GM23248 (cell line): ENCODE measurements at regions not wholly inside any gene's neighbourhood (a gene's known extent, or its start where the extent isn't known, plus 50 kb on each side); places are given as distances from the start of the nearest gene placed in this dataset.
A peak's percentile ranks its signal among the peaks of the same experiment; 100 is the strongest.

ENCODE experiments used
- DNase-seq: peaks from one replicate; pipeline ENCODE4 v3.0.0-alpha.2; 2015
- H2AFZ ChIP-seq: fragments of 200-600 bp; sonication (generic); 2 replicates; pipeline ENCODE4 v1.6.1; 2016; ENCODE audit warnings: antibody characterized with exemption
- H3F3A ChIP-seq: fragments of 200-600 bp; sonication (generic); 2 replicates; pipeline ENCODE4 v1.6.1; 2016; ENCODE audit warnings: mild to moderate bottlenecking, antibody characterized with exemption, mixed run types; ENCODE audit not compliant: insufficient read depth
- H3K27ac ChIP-seq: fragments of 200-600 bp; sonication (generic); 2 replicates; pipeline ENCODE4 v1.5.1; 2016; ENCODE audit warnings: mild to moderate bottlenecking
- H3K27me3 ChIP-seq: fragments of 200-600 bp; sonication (generic); replicated peaks from 2 replicates; pipeline ENCODE4 v1.6.1; 2016; ENCODE audit warnings: mild to moderate bottlenecking; ENCODE audit not compliant: insufficient read depth
- H3K36me3 ChIP-seq: fragments of 200-600 bp; sonication (generic); 2 replicates; pipeline ENCODE4 v1.6.1; 2016; ENCODE audit warnings: low read depth, mild to moderate bottlenecking
- H3K4me1 ChIP-seq: fragments of 200-600 bp; sonication (generic); 2 replicates; pipeline ENCODE4 v1.6.1; 2016; ENCODE audit warnings: mild to moderate bottlenecking; ENCODE audit not compliant: insufficient read depth
- H3K4me2 ChIP-seq: fragments of 200-600 bp; sonication (generic); one replicate; pipeline ENCODE4 v1.6.1; 2016; ENCODE audit warnings: mild to moderate bottlenecking; ENCODE audit not compliant: unreplicated experiment
- H3K4me3 ChIP-seq: fragments of 200-600 bp; sonication (generic); 2 replicates; pipeline ENCODE4 v1.5.1; 2016; ENCODE audit warnings: mild to moderate bottlenecking
- H3K79me2 ChIP-seq: fragments of 200-600 bp; sonication (generic); 2 replicates; pipeline ENCODE4 v1.6.1; 2016; ENCODE audit warnings: mild to moderate bottlenecking; ENCODE audit not compliant: insufficient read depth
- H3K9ac ChIP-seq: fragments of 200-600 bp; sonication (generic); 2 replicates; pipeline ENCODE4 v1.6.1; 2016; ENCODE audit warnings: mild to moderate bottlenecking
- H3K9me2 ChIP-seq: fragments of 200-600 bp; sonication (generic); 2 replicates; pipeline ENCODE4 v1.6.1; 2016; ENCODE audit warnings: mixed run types, mild to moderate bottlenecking, moderate library complexity; ENCODE audit not compliant: insufficient read depth
- H3K9me3 ChIP-seq: fragments of 200-600 bp; sonication (generic); one replicate; pipeline ENCODE4 v1.6.1; 2017; ENCODE audit warnings: low read depth
- H4K20me1 ChIP-seq: fragments of 200-600 bp; sonication (generic); 2 replicates; pipeline ENCODE4 v1.6.0; 2016; ENCODE audit not compliant: insufficient read depth
- EZH2 ChIP-seq: fragments of 200-600 bp; sonication (generic); IDR thresholded peaks from 2 replicates; pipeline ENCODE4 v1.6.1; 2018; ENCODE audit warnings: antibody characterized with exemption, mild to moderate bottlenecking; ENCODE audit not compliant: insufficient read depth, poor library complexity, severe bottlenecking
- EZH2phosphoT487 ChIP-seq: fragments of 200-600 bp; sonication (generic); IDR thresholded peaks from 2 replicates; pipeline ENCODE4 v1.6.1; 2018; ENCODE audit warnings: antibody characterized with exemption, moderate library complexity, mild to moderate bottlenecking, low read depth; ENCODE audit not compliant: insufficient read depth
- WGBS, 2 experiments: methylation state at CpG; one replicate each; pipeline ENCODE4 v1.1.6; 2015 to 2017; ENCODE audit warnings: low lambda C conversion rate in 2 of 2, low coverage in 1 of 2; ENCODE audit errors: missing lambda C conversion rate in 2 of 2; 5-methylcytosine and 5-hydroxymethylcytosine counted together
- in situ Hi-C: fragments of 300-500 bp; cut with MboI; formaldehyde crosslinking; loops from 2 replicates; pipeline ENCODE4 v1.15.0; 2020

DNA sequence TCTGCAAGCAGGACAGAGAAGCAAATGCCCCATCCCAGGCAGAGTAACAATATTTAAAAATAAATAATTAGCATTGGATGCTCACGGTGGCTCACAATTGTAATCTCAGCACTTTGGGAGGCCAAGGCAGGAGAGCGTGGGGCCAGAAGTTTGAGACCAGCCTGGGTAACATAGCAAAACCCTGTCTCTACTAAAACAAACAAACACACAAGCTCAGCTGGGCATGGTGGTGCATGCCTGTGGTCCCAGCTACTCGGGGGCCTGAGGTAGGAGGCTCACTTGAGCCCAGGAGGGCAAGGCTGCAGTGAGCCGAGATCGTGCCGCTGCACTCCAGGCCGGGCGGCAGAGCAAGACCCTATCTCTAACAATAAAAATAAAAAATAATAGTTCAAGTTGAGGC is 74.7 kb upstream of the NCOR2 start:
- Histone ChIP-seq H4K20me1 (no peaks in the 10 kb centered on the region), H3K36me3 (no peaks in the 10 kb centered on the region), H3K4me3 (no peak overlapping the region), H3K4me2 (no peak overlapping the region), H3K9me2 (no peaks in the 10 kb centered on the region), H3K4me1 (no peaks in the 10 kb centered on the region), H3K9me3 (no peaks in the 10 kb centered on the region), H3K27ac (no peak overlapping the region), H3F3A (peaks cover 5% of the 10 kb centered on the region), H3K9ac (no peak overlapping the region), H3K79me2 (no peaks in the 10 kb centered on the region), H3K27me3 (no peaks in the 10 kb centered on the region), H2AFZ (no peak overlapping the region)
- in situ Hi-C loops: no loop called here
- TF ChIP-seq EZH2phosphoT487: no peak
- TF ChIP-seq EZH2: no peak
- no peak for DNase-seq
- WGBS, 2 experiments: 93% methylated on average over 8 of the region's 8 CpGs

DNA sequence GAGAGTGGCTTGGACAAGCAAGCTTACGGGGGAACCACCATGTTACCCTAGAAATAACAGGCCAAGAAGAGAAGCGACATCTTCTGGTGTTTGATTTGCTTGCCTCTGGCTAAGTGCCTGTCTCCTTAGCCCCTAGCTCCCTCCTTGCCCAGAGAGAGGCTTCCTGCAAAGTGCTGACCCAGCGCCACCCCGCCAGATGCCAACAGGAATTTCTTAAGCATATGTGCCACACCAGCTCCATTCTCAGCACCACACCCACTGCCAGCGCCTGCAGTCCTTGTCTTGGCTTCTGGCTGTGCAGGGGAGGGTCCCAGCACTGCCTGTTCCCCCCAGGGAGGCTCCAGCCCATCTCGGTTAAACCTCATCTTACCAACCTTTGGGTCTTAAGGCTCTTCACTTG is 74.2 kb upstream of the NCOR2 start:
- Histone ChIP-seq H3K27me3 (no peaks in the 10 kb centered on the region), H3K9me2 (no peaks in the 10 kb centered on the region), H2AFZ (no peak overlapping the region), H3K9me3 (no peaks in the 10 kb centered on the region), H3K79me2 (no peaks in the 10 kb centered on the region), H3K4me1 (no peaks in the 10 kb centered on the region), H3K36me3 (no peaks in the 10 kb centered on the region), H3F3A (peaks cover 5% of the 10 kb centered on the region), H4K20me1 (no peaks in the 10 kb centered on the region), H3K9ac (no peak overlapping the region), H3K4me2 (no peak overlapping the region), H3K27ac (no peak overlapping the region), H3K4me3 (no peak overlapping the region)
- no peak for DNase-seq
- in situ Hi-C loops: no loop called here
- 80 to 87% methylated on average over 6 of the region's 6 CpGs for WGBS, 2 experiments
- TF ChIP-seq EZH2phosphoT487: no peak
- TF ChIP-seq EZH2: no peak

- H2AFZ ChIP-seq: no peak overlapping the region
- no peaks in the 10 kb centered on the region for H3K27me3 ChIP-seq
- H3K9me3 ChIP-seq: no peaks in the 10 kb centered on the region
- H3K36me3 ChIP-seq: no peaks in the 10 kb centered on the region
- no peak overlapping the region for H3K27ac ChIP-seq
- no peaks in the 10 kb centered on the region for H3K4me1 ChIP-seq
- no peaks in the 10 kb centered on the region for H3K79me2 ChIP-seq
- H3F3A ChIP-seq: peaks cover 16% of the 10 kb centered on the region
- WGBS, 2 experiments: 27 to 28% methylated on average over 5 of the region's 5 CpGs
- no peak overlapping the region for H3K4me3 ChIP-seq
- H4K20me1 ChIP-seq: no peaks in the 10 kb centered on the region
- TF ChIP-seq EZH2phosphoT487 (no peak), EZH2 (no peak)
- peak; percentile 78 for DNase-seq
- no peak overlapping the region for H3K9ac ChIP-seq
- no peaks in the 10 kb centered on the region for H3K9me2 ChIP-seq
- in situ Hi-C loops: no loop called here
- no peak overlapping the region for H3K4me2 ChIP-seq
Observed at GRCh38 chr12:124640056-124640455, 72.6 kb upstream of the NCOR2 start.

- Histone ChIP-seq H3K79me2 (no peaks in the 10 kb centered on the region), H2AFZ (no peak overlapping the region), H3K9ac (no peak overlapping the region), H3K36me3 (no peaks in the 10 kb centered on the region), H3K9me3 (no peaks in the 10 kb centered on the region), H3K4me3 (no peak overlapping the region), H3K27me3 (no peaks in the 10 kb centered on the region), H3F3A (peaks cover 16% of the 10 kb centered on the region), H3K4me2 (no peak overlapping the region), H3K4me1 (no peaks in the 10 kb centered on the region), H3K27ac (no peak overlapping the region), H3K9me2 (no peaks in the 10 kb centered on the region), H4K20me1 (no peaks in the 10 kb centered on the region)
- no peak for TF ChIP-seq EZH2phosphoT487
- in situ Hi-C loops: no loop called here
- WGBS, 2 experiments: 66 to 72% methylated on average over 6 of the region's 6 CpGs
- DNase-seq: no peak
Observed at GRCh38 chr12:124639122-124639806, 71.9 kb upstream of the NCOR2 start.

DNA sequence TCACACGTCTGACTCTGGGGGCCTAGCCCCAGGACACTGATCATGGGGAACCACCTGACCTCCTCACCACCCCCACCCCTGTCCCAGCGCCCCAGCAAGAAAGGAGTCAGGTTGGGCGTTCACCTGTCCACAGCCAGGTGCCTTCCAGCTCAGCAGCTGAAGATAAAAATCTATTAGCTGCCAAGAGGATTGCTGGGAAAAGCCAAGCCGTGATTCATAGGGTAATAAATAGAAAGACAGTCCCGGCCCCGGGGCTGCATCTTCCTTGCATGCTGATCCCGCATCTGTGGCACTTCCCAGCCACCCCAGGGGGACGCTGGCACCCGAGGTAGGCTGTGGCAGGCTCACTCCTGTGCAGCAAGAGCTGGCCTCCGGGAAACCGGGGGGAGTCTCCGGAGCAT is 70.2 kb upstream of the NCOR2 start:
- Histone ChIP-seq H3K4me2 (no peak overlapping the region), H3K4me1 (peaks cover 8% of the 10 kb centered on the region), H3K9me3 (no peaks in the 10 kb centered on the region), H3K9me2 (no peaks in the 10 kb centered on the region), H3K4me3 (no peak overlapping the region), H3K27me3 (no peaks in the 10 kb centered on the region), H3F3A (peaks cover 16% of the 10 kb centered on the region), H3K27ac (no peak overlapping the region), H4K20me1 (no peaks in the 10 kb centered on the region), H3K9ac (no peak overlapping the region), H2AFZ (no peak overlapping the region), H3K36me3 (no peaks in the 10 kb centered on the region), H3K79me2 (no peaks in the 10 kb centered on the region)
- no peak for TF ChIP-seq EZH2phosphoT487
- no peak for TF ChIP-seq EZH2
- DNase-seq: no peak
- in situ Hi-C loops: no loop called here
- WGBS, 2 experiments: 45 to 55% methylated on average over 12 of the region's 12 CpGs
